GM21825 (cell line): ENCODE measurements at regions not wholly inside any gene's neighbourhood (a gene's known extent, or its start where the extent isn't known, plus 50 kb on each side); places are given as distances from the start of the nearest gene placed in this dataset.
A peak's percentile ranks its signal among the peaks of the same experiment; 100 is the strongest.

ENCODE experiments used
- ATAC-seq: cut with Tn5 transposase; IDR thresholded peaks from one replicate; pipeline ENCODE4 v1.9.1; 2021; ENCODE audit warnings: mild to moderate bottlenecking, moderate library complexity; ENCODE audit not compliant: unreplicated experiment

DNA sequence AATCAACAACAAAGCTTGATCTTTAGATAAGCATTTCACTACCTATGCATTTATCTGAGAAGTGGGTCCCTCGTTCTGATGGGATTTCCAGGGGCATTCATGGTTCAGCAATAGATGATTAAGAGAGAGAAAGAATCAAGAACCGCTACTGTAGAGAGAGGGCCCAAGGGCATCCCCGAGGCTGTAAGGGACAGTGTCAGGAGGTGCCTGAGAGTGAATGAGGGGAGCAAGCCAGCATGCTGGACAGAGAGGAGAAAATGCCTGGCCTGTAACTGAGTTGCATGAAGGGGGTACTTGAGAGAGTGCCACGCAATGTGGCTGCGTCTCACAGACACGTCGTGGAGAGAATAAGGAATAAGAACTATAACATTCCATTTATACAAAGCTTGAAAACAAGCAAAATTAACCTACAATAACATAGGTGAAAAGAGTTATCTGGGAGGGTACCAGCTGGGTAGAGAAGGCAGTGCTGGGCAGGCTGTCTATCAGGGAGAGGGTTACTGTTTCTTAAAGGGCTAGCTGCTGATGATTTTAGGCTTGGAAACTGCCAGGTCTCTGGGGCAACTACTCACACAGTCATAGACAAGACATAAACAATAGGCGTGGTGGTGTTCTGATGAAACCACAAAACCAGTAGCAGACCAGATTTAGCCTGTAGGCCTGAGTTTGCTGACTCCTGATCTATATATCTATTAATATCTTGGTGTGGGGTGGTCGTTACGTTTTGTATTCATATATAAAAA lies 374.6 kb upstream of the CFAP20DC start:
- ATAC-seq, result no peak

DNA sequence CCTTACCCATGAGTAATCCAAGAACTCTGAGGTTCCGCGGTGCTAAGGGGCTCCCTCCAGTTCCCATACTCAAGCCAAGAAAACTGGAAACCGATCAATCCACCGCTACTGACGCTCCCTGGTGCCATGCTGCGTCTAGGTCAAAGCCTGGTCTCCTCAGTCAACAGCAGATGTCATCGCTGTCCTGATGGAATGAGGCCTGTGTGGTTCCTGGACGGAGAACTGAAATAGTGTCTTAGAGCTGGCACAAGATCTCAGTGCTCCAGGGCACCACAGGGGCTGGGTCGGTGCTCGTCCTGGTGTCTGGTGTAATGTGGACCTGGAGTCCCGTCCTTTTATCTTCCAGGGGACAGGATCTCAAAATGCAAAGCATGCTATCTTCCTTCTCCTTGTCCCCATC lies 373.9 kb upstream of the CFAP20DC start:
- ATAC-seq, result no peak

DNA sequence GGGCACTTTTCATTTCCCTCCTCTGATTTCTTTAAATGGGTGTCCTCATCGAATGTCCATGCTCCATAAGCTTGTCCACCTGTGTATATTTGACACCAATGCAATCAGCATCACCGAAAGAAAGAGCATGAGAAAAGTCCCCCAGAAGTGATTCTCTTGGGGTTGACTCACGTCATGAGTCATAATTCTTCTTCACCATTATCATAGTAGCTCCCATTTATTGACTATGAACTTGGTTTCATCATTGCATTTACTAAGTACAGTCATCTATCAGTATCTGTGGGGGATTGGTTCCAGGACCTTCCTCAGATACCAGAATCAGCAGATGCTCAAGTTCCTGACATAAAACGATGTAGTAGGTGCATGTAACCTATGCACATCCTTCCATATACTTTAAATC lies 372.5 kb upstream of the CFAP20DC start:
- no peak for ATAC-seq

DNA sequence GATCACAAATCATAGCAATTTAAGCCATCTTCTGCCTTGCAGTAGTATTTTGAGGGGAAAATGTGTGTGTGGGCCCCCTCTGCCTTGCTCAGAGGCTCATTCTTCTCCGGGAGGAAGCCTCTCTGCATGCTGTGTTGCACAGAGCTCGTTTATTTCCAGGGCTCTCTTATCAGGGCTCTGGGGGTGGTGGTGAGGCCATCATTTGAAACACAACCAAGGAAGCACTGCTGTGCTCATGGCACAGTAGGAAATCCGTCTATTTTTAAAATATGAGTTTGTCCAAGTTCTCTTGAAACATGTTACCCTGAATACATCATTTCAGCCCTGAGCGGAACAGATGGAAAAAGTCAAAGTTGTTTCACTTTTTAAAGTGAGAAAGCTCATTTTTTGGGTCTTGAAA lies 369.0 kb upstream of the CFAP20DC start:
- no peak for ATAC-seq

DNA sequence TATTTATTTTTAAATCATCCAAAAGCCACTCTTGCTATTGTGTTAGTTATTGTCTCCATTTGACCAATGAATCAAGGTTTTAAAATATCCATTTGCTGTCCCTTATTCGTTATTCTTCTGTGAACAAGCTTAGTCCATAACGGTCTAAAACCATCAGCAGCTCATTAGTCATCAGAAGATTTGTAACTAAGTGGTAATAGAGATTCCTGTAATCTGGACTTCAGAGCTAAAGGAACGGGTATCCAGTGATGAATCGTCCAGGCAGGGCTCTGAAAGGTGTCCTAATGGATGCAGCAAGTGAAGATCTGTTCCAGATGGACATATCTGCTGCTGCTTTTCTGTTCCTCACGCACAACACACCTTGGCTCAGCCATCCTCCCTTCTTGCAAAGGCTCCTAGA lies 362.7 kb upstream of the CFAP20DC start:
- ATAC-seq, result no peak

DNA sequence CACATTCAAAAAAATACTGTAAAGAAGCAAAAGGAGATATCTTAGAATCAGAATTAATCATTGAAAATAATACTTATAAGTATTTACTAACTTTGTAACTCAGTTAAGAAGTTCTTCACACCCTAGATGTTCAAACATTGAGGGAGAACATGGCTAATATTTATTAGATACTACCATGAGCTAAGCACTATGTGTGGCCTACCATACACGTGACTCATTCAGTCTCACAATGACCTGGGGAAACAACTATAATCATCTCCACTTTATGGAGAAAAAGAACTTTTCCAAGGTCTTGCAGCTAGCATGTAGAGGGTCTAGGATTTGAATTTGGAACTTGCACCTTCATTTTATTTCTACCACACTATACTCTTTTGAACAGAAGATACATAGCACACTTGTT lies 361.9 kb upstream of the CFAP20DC start:
- no peak for ATAC-seq

DNA sequence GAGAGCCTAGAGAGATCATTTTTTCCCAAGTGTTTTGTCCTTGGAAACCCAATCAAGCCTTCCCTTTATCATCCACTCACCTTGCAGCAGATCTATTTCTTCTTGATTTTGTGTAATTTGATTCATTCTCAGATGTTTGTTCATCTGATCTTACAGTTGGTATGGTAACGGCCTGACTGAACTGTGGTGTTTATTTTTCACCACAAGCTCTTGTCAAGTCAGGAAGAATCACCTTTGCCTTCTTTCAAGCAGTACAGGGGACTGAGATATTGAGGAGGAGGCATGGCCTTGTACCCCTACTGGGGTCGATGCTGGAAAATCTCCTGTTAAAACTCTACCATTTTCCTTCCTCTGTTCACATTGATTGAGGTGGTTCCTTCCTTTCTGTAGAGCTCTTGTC lies 361.4 kb upstream of the CFAP20DC start:
- ATAC-seq, result no peak

DNA sequence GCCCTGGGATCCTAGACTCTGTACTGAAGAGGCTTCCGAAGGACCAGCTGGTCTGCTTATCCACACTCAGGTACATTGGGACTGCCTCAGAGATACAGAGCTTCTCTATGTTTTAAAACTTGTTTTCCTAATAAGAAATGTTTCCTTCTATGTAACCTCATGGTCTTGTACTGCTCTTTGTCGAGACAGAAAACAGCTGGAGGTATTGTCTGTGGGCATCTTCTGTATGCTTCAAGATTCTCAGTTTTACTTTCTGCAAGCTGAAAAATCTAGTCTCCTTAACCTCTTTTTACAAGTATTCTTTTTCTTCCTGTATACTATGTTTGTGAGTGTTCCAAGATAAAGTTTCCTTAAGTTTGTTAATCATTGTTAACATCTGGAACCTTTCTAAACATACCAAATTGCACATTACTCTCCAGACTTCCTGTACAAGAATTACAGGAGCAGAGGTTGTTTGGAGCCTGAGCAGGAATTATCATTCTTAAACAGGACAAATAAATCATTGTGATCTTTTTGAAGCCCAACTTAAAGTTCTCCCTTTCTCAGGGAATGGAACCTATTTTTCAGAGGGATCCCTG lies 358.3 kb upstream of the CFAP20DC start:
- ATAC-seq, result no peak

DNA sequence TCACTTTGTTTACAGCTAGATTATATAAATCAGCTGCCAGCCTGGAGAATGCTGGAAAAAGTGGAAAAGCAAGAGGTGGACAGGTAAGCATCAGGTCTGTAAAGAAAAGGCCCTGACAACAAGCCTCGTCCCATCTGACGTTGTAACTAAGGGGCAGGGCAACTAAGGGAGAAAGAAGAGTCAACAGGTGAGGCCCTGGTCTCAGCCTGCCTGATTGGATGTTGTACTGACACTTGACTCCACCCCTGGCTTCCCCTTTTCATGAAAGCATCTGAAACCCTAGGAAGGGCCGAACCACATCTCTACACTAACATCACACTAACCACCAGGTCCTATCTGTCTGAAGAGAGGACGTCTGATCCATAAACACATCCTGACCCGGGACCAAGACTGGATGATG lies 357.6 kb upstream of the CFAP20DC start:
- no peak for ATAC-seq

DNA sequence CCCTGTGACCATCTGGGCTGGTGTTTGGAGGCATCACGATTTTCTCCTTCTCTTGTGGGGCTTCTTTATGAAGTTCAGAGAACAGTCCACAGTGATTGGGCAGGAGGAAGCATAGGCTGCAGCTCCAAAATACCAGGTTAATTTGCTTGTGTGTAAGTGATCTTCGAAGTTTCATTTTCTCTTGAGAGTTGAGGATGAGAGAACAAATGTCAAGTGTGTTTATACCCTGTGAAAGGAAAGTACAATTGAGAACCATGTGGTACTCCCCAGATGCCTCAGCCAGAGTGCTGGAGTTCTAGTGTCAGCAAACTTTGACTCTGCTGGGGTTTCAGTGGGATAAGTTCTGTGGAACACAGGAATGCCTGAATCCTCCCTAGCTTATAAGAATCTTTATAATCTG lies 357.1 kb upstream of the CFAP20DC start:
- peak; percentile 80 for ATAC-seq

DNA sequence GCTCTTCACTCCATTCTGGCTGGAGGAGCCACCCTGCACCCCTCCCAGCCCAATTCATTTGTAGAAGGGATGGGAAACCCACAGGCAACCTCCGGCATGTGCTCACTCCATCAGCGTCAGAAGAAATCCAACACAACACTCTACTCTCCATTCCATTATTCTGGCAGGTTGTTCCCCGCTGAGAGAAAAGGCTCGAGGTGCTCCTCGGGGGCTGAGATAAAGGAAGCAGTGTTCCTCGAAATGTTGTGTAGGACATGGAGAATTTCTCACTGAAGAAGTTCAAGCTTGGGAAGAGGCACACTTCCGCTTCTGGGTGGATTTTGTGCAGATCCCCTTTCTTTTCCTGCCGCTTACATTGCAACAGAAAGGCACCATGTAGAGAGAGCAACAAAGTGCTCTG lies 355.0 kb upstream of the CFAP20DC start:
- no peak for ATAC-seq

DNA sequence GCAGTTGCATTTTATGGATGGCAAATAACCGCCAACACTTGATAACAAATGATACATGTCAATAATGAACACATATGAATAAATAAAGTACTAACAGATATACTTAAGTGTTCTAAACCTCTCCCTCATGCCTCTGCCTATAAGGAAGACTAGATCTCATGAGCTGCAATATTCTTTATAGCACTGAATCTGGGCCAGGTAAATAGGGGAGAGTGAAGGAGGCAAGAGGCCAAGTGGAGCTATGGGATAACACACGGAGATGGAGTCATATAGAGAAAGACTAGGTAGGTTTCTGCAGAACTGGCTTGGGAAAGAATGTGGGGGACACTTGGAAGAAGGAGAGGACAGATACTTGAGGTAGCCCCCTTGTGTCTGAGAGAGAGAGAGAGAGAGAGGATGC lies 354.2 kb upstream of the CFAP20DC start:
- ATAC-seq, result no peak

DNA sequence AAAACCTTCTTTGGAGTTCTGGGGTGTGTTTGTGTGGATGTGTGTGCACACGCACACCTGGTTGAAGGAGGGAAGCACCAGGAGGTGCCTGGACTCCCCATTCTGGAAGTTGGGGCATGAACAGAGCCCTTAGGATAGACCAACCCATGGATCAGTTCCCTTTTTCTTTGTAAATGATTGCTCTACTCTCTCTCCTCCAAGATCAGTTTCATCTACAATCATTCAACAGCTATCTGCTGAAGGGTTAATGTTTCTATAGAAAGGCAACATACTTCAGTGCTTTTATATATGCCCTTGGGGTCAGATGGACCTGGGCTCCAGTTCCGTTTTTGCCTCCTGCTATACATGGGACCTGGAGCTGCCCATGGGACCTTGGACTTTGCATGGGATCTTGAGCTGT lies 352.1 kb upstream of the CFAP20DC start:
- no peak for ATAC-seq

DNA sequence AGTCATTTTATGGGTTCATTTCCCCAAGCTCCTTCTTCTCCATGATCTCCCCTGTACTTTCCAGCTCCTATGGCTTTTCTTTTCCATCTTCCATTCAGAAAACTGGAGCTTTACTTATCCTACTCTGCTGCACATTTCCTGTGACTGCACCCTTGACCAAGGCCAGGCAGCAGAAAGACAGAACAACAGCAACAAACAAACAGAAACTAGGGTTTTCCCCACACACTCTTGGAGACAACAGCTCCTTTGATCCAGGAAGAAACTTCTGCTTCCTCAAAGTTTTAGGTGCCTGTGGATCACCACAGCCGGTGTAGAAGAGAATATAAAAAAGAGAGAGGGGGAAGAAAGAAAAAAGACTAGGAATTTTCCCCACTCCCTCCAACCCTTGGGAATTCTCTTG lies 342.3 kb upstream of the CFAP20DC start:
- no peak for ATAC-seq

DNA sequence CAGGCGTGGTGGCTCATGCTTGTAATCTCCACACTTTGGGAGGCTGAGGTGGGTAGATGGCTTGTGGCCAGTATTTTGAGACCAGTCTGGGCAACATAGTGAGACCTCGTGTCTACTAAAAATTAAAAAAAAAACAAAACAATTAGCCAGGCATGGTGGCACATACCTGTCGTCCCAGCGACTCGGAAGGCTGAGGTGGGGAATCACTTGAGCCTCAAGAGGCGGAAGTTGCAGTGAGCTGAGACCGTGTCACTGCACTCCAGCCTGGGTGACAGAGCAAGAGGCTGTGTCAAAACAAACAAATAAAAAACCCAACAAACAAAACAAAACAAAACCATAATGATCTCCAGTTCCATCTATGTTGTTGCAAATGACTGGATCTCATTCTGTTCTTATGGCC lies 341.3 kb upstream of the CFAP20DC start:
- ATAC-seq, result no peak

DNA sequence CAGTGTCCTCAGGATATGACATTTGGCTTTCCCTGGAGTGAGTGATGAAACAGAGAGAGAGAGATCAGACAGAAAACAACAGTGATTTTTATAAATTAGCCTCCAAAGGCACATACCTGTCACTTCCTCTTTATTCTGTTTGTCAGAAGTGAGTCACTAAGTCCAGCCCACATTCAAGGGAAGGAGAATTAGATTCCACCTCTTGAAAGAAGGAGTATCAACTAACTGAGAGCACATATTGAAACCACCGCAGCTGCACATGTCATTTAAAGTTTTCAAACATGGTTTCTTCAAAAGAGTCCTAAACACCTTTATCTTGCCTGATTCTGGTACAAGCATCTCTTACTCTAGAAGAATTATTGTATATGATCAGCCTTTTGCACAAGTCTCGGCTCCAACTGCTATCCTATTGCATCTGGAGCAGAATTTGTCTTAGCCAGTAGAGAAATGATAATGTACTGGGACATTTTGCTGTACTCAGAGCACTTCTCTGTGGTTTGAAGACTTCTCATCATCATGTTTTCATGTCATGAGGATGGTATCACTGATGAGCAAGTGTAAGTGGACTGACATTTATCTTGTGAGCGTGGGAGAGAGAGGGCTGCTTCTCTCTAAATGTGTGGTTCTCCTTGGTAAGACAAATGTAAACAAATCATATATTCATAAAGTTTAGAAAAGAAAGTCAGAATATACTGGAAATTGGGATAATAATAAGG lies 338.9 kb upstream of the CFAP20DC start:
- peak; percentile 39 for ATAC-seq

DNA sequence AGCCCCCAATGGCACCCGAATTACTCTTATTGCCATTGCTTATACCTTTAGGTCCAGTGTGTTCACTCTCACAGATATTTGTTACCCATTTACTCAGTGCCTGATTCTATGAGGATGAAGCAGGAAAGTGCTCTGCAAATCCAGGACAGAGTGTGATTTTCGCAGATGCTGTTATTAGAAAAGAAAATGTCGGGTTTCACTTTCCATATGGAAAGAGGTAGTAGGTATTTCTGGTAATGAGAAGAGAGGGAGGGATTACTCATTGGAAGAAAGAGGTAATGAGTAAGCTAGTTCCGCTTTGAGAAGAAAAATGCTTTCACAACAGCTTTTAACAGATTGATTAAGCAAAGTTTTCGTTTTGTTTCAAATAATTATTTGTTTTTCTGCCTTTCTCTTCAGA lies 336.3 kb upstream of the CFAP20DC start:
- peak; percentile 81 for ATAC-seq

DNA sequence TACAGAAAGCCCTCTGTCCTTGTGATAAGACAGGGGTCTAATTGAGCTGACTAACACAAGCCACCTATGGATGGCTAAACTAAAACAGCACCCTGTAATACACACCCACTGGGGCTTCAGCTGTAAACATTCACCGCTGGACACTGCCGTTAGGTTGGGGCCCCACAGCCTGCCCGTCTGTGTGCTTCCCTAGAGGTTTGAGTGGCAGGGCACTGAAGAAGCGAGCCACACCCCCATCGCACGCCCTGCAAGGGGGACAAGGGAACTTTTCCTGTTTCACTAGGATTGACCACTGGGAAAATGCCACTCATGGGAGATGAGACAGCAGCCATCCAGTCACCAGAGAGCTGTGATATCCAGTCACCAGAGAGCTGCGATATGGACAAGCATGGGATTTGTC lies 335.7 kb upstream of the CFAP20DC start:
- no peak for ATAC-seq

DNA sequence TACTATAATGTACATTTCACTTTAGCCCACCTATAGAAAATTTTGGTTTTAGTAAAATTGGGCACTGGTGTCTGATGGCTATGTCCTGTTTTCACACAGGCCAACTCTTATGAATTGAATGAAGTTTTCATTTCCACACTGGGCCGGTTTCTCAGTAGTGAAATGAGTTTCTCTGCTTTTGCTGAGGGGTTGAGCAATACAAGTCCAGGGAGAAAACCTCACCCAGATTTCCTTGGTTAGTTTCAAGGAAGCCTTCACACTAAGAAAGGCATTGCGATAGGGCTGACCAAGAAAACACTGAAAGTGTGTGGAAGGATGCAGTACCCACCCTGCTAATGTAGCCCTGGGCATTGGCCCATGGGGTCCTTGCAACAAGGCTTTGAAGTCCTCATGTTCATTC lies 331.5 kb upstream of the CFAP20DC start:
- ATAC-seq, result peak; percentile 32

DNA sequence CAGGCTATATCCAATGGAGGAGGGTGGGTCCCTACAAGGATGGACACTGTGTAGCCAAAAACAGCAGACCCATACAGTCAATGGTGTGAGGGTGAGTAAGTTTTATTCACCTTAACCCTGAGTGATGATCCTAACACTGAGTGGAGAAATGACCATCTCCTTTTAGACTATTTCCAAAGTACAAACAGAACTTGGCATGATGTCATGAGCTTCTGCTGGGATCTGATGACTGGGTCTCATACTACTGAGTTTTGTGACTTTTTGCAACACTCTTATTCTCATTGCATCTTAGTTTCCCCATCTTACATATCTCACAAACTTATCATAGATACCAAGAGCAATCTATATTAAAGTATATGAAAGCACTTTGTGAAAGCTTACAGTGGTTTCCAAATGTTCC lies 330.3 kb upstream of the CFAP20DC start:
- ATAC-seq, result no peak

DNA sequence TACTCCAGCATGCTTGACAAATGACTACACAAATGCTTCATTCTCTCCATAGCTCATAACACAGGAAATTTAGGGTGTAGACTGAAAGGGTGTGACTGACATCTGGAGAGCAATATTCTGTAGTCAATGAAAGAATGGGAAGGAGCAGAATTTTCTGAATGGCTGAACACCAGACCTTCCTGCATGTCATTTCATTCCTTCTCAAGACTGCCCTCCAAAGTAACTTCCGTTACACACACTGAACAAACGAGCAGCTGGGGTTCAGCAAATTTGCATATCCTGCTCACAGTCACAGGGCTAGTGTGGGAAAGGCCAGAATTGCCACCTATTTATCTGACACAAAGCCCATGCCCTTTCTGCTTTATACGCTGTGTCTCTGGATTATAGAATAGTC lies 325.0 kb upstream of the CFAP20DC start:
- ATAC-seq, result peak; percentile 100

DNA sequence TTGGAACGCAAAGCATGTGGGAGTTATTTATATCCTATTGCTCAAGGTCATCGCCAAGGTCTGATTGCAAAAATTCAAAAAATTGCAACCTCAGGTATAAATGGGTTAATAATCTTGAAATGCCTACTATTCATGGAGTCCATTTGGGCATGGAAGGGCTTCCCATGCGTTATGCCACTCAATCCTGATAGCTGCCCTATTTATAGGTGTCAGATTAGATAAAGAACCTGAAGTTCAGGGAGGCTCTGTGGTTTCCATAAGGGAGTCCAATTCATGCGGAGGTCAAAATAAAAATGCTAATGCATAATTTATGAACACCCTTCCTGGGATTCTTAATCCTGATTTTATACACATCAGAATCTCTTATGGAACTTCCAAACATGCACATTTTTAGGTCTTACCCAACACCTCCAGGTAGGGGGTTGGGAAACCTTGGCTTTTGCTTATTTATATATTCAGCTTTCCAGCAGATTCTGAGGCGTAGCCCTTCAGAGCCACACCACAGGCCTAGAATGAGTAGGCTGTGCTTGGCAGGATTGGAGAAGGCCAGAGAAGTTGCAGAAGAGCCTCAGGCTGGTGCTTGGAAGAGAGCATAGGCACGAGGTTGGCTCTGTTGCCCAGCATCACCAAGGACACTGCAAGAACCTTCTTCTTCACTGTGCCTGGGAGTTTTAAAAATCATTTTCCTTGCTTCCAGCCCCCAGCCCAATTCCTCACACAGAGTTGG lies 324.4 kb upstream of the CFAP20DC start:
- peak; percentile 34 for ATAC-seq
